ENCODE measurements at regions not wholly inside any gene's neighbourhood (a gene's known extent, or its start where the extent isn't known, plus 50 kb on each side); places are given as distances from the start of the nearest gene placed in this dataset.

DNA sequence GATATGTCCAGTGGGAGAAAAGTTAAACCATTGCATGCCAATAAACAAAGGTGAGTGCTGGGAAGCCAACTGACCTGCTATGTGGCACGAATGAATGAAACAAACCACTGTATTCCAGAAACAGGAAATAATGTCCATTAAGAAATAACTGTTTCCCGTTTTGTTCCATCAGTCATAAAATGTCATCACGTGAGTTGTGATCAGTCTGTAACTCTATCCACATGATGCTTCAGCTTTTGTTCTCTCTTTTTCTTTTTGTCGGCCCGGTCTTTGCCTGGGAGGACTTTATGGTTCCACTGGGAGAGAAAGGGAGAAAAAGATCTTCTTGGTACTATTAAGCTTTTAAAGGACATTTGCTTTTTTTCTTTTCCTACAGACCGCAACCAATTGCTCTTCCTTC lies 179.9 kb downstream of the TGFB2 start:
- TF ChIP-seq CTCF (IDR thresholded peaks at IDR 0.05; ENCODE audit: insufficient read depth, low read length), result no peak
- no peak for DNase-seq (ENCODE audit: low read depth)
- H3K4me3 ChIP-seq (ENCODE audit: low read depth, low read length), result no peak overlapping the region

DNA sequence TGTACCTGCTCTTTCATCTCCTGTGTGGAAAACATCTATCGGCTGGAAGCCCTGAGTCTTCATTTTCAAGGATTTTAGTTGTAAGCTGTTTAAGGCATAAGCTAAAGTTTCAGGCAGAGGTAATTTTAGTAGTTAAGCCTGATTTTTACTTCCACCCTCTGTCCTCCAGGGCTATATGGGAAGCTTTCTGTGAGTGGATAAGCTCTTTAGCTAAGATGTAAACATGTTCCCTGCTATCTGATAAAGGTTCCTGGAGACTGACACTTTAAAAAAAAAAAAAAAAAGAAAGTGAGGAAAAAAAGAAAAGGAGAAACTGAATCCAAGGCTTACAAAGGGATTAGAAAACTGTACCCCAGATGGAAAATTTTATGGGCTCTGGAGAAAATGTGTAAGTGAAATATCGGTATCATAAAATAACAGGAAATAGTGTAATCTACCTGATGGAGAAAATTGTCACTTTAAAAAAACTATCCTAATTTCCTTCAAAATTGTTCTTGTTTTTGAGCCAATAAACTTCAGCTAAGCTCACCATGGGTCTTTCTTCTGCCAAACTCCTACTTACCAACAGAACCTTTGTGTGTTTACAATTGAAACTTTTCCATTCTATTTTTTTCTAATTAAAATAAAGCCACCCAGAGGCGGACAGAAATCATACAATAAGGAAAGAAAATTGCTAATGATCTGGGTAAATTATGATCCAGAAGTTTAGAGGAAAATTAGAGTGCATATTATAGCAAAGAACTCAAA lies 180.5 kb downstream of the TGFB2 start:
- H3K4me3 ChIP-seq (ENCODE audit: low read depth, low read length), result no peak overlapping the region
- no peak for TF ChIP-seq CTCF (IDR thresholded peaks at IDR 0.05; ENCODE audit: insufficient read depth, low read length)
- DNase-seq (ENCODE audit: low read depth), result no peak

GRCh38 chr1:218526198-218526580 lies 181.1 kb downstream of the TGFB2 start:
- DNase-seq (ENCODE audit: low read depth), result no peak
- no peak overlapping the region for H3K4me3 ChIP-seq (ENCODE audit: low read depth, low read length)
- no peak for TF ChIP-seq CTCF (IDR thresholded peaks at IDR 0.05; ENCODE audit: insufficient read depth, low read length)

GRCh38 chr1:218527737-218528136 lies 182.6 kb downstream of the TGFB2 start:
- no peak for DNase-seq (ENCODE audit: low read depth)
- no peak for TF ChIP-seq CTCF (IDR thresholded peaks at IDR 0.05; ENCODE audit: insufficient read depth, low read length)
- no peak overlapping the region for H3K4me3 ChIP-seq (ENCODE audit: low read depth, low read length)

DNA sequence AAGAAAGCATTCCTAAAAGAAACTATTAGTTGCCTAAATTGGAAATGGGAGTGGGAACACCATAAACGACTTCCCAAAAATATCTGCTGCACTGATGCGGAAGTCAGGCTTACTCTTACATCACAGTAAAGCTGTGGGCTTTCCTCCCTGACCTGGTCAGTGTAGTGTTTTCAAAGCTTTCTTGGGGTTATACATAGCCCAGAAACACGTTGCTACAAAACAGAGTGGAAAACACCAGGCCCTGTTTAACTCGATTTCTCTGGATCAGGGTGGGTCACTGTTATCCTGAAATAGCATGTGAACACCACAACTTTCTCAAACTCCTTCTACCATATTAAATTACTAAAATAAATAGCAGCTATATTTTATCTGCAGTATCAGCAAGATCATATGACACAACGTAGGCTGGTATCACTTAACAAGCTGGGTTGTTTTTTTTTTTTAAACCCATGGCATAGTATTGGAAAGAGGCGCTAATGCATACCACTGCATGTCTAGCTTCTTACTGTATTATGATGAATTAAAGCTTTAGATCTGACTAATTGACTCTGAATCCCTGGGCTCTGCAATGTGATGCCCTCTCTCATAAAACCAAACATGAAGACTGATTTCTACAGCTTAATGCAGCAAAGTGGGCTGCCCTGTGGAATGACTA lies 184.6 kb downstream of the TGFB2 start:
- H3K4me3 ChIP-seq (ENCODE audit: low read depth, low read length), result no peak overlapping the region
- DNase-seq (ENCODE audit: low read depth), result no peak
- no peak for TF ChIP-seq CTCF (IDR thresholded peaks at IDR 0.05; ENCODE audit: insufficient read depth, low read length)

GRCh38 chr1:218531936-218532335 lies 186.8 kb downstream of the TGFB2 start:
- no peak overlapping the region for H3K4me3 ChIP-seq (ENCODE audit: low read depth, low read length)
- no peak for DNase-seq (ENCODE audit: low read depth)
- no peak for TF ChIP-seq CTCF (IDR thresholded peaks at IDR 0.05; ENCODE audit: insufficient read depth, low read length)

Data from fibroblast of the aortic adventitia (primary cell).